ENCODE measurements at regions not wholly inside any gene's neighbourhood (a gene's known extent, or its start where the extent isn't known, plus 50 kb on each side); places are given as distances from the start of the nearest gene placed in this dataset.

DNA sequence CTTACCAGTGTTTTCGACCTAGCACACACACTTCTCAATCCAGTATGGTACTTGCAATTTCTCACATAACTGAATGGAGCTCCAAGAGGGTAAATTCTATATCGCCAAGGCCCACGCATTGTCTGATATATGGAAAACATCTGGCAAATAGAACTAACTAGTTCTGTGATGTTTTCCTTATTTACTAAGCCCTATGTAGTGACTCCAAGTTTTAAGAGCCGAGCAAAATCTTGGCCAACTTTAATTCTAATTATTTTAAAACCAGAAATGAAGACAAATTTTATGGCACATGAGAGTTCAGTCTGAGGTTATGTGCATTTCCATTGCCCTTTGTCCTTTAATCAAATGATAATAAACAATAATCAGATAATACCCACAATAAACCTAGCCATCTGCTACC is 1119.7 kb upstream of the CNTNAP5 start:
- no peak for TF ChIP-seq CTCF (IDR thresholded peaks at IDR 0.05; ENCODE audit: insufficient read depth, low read depth, low read length)
- TF ChIP-seq EZH2 (IDR thresholded peaks at IDR 0.05; ENCODE audit: insufficient read depth, low read length) = no peak
